ENCODE measurements at regions not wholly inside any gene's neighbourhood (a gene's known extent, or its start where the extent isn't known, plus 50 kb on each side); places are given as distances from the start of the nearest gene placed in this dataset.

GRCh38 chr16:9232102-9232770 is 140.8 kb downstream of the HAPSTR1 start:
- 40 to 59% methylated on average over 5 of the region's 5 CpGs for WGBS, 2 donors (ENCODE audit: low coverage in 1 of 2)
- H3K4me3 ChIP-seq: no peak overlapping the region

DNA sequence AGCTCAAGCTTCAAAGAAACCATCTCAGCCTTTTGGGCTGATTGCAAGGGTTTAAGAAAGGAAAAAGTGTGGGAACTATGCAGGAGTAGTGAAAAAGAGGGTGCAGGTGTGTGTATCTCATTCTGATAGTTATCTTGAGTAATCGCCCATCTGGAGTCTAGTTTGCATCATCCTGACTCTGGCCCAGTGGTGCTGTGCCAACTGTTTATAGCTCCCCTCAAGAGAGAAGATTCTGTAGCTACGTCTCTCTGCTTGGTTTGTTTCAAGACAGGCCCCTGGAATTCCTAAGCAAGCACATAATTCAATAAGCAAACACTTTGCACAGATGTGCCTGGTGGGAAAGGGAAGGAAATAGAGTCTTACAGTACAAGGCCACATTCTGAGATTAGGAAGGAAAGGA is 144.4 kb downstream of the HAPSTR1 start:
- in situ Hi-C loops (cut with MboI; ENCODE audit: low pct_ligation_motif_present in 1 of 4, low pct_unique_long_range_greater_than_20kb in 1 of 4, low sequenced_read_pairs in 3 of 4): no loop called here
- TF ChIP-seq EP300 (IDR thresholded peaks at IDR 0.05; ENCODE audit: low read depth) (no peak), POLR2A (IDR thresholded peaks at IDR 0.05) (no peak), POLR2AphosphoS5 (IDR thresholded peaks at IDR 0.05) (no peak)
- TF ChIP-seq, protein P1, sequence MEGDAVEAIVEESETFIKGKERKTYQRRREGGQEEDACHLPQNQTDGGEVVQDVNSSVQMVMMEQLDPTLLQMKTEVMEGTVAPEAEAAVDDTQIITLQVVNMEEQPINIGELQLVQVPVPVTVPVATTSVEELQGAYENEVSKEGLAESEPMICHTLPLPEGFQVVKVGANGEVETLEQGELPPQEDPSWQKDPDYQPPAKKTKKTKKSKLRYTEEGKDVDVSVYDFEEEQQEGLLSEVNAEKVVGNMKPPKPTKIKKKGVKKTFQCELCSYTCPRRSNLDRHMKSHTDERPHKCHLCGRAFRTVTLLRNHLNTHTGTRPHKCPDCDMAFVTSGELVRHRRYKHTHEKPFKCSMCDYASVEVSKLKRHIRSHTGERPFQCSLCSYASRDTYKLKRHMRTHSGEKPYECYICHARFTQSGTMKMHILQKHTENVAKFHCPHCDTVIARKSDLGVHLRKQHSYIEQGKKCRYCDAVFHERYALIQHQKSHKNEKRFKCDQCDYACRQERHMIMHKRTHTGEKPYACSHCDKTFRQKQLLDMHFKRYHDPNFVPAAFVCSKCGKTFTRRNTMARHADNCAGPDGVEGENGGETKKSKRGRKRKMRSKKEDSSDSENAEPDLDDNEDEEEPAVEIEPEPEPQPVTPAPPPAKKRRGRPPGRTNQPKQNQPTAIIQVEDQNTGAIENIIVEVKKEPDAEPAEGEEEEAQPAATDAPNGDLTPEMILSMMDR (IDR thresholded peaks at IDR 0.05): no peak
- 29 to 46% methylated on average over 2 of the region's 2 CpGs for WGBS, 2 donors (ENCODE audit: low coverage in 1 of 2)
- Histone ChIP-seq H3K9me3 (no peaks in the 10 kb centered on the region), H3K27ac (no peak overlapping the region), H3K27me3 (no peaks in the 10 kb centered on the region), H3K36me3 (no peaks in the 10 kb centered on the region), H3K4me1 (no peaks in the 10 kb centered on the region), H3K4me3 (no peak overlapping the region)
- intact Hi-C loops (cut with DNase I; ENCODE audit: low total_unique reads): no loop called here
- DNase-seq: no peak

More at GRCh38 chr16:9232102-9232770, 140.8 kb downstream of the HAPSTR1 start:
- intact Hi-C loops (cut with DNase I; ENCODE audit: low total_unique reads) (no loop called here), in situ Hi-C loops (cut with MboI; ENCODE audit: low pct_ligation_motif_present in 1 of 4, low pct_unique_long_range_greater_than_20kb in 1 of 4, low sequenced_read_pairs in 3 of 4) (no loop called here)
- Histone ChIP-seq H3K27me3 (no peaks in the 10 kb centered on the region), H3K27ac (no peak overlapping the region), H3K36me3 (no peaks in the 10 kb centered on the region), H3K4me1 (no peaks in the 10 kb centered on the region), H3K9me3 (no peaks in the 10 kb centered on the region)
- no peak for DNase-seq
- TF ChIP-seq POLR2AphosphoS5 (IDR thresholded peaks at IDR 0.05): no peak
- TF ChIP-seq, protein P1 (IDR thresholded peaks at IDR 0.05): no peak
- no peak for TF ChIP-seq EP300 (IDR thresholded peaks at IDR 0.05; ENCODE audit: low read depth)
- no peak for TF ChIP-seq POLR2A (IDR thresholded peaks at IDR 0.05)

DNA sequence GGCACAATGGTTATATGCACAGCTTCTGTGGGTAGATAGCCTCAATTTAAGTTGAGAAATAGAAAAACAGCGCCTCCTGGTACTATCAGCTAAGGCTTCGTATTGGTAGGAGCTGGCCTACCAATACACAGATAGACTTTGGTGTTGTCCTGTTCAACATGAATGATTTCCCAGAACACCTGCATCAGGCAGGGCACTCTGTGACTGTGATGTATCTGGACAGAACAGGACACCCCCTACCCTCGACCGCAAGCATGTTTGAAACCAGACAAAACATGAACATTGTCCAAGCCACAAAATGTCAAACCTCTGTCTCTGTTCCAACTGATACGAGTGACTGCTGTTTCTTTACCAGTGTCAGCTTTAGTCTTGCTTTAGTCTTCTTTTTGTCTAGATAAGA is 144.9 kb downstream of the HAPSTR1 start:
- WGBS, 2 donors (ENCODE audit: low coverage in 1 of 2): 80 to 82% methylated on average over 1 to 5 of the region's 5 CpGs
- Histone ChIP-seq H3K4me1 (no peaks in the 10 kb centered on the region), H3K36me3 (no peaks in the 10 kb centered on the region), H3K9me3 (no peaks in the 10 kb centered on the region), H3K27me3 (no peaks in the 10 kb centered on the region), H3K4me3 (no peak overlapping the region), H3K27ac (no peak overlapping the region)
- TF ChIP-seq EP300 (IDR thresholded peaks at IDR 0.05; ENCODE audit: low read depth): no peak
- no peak for TF ChIP-seq POLR2A (IDR thresholded peaks at IDR 0.05)
- TF ChIP-seq POLR2AphosphoS5 (IDR thresholded peaks at IDR 0.05): no peak
- TF ChIP-seq, protein P1 (IDR thresholded peaks at IDR 0.05): no peak
- in situ Hi-C loops (cut with MboI; ENCODE audit: low pct_ligation_motif_present in 1 of 4, low pct_unique_long_range_greater_than_20kb in 1 of 4, low sequenced_read_pairs in 3 of 4): no loop called here
- no peak for DNase-seq
- intact Hi-C loops (cut with DNase I; ENCODE audit: low total_unique reads): no loop called here

GRCh38 chr16:9238346-9238745 is 146.9 kb downstream of the HAPSTR1 start:
- H3K27ac ChIP-seq: no peak overlapping the region
- DNase-seq: no peak
- no peaks in the 10 kb centered on the region for H3K4me1 ChIP-seq
- no peaks in the 10 kb centered on the region for H3K36me3 ChIP-seq
- 100% methylated on average over 1 of the region's 1 CpG; no CpG with 5 or more reads in 1 of the 2 donors for WGBS, 2 donors (ENCODE audit: low coverage in 1 of 2)
- no peaks in the 10 kb centered on the region for H3K9me3 ChIP-seq
- in situ Hi-C loops (cut with MboI; ENCODE audit: low pct_ligation_motif_present in 1 of 4, low pct_unique_long_range_greater_than_20kb in 1 of 4, low sequenced_read_pairs in 3 of 4) (no loop called here), intact Hi-C loops (cut with DNase I; ENCODE audit: low total_unique reads) (no loop called here)
- TF ChIP-seq POLR2A (IDR thresholded peaks at IDR 0.05) (no peak), POLR2AphosphoS5 (IDR thresholded peaks at IDR 0.05) (no peak), EP300 (IDR thresholded peaks at IDR 0.05; ENCODE audit: low read depth) (no peak)
- TF ChIP-seq, protein P1 (IDR thresholded peaks at IDR 0.05): no peak
- H3K4me3 ChIP-seq: no peak overlapping the region
- no peaks in the 10 kb centered on the region for H3K27me3 ChIP-seq
